GM12878 (cell line): ENCODE measurements at regions not wholly inside any gene's neighbourhood (a gene's known extent, or its start where the extent isn't known, plus 50 kb on each side); places are given as distances from the start of the nearest gene placed in this dataset.

ENCODE experiments used
- ATAC-seq: fragments of 200-7000 bp; cut with Tn5 transposase; 3 replicates; pipeline ENCODE4 v1.9.1; 2020; ENCODE audit warnings: mild to moderate bottlenecking, moderate library complexity
- BruUV-seq: library from RNA; stranded (reverse); fragments of 400-500 nt; replicated peaks from 2 replicates; lab custom pipeline; 2021; lab: Mats Ljungman, UMichigan
- CTCF ChIA-PET: fragments of 300-600 bp; sonication (Branson Sonifier 250); formaldehyde crosslinking; extraction: SDS; loops from one replicate; lab custom pipeline; 2021; ENCODE audit warnings: inconsistent platforms; lab: Yijun Ruan, JAX
- POLR2A ChIA-PET: fragments of 350-600 bp; formaldehyde crosslinking; extraction: SDS; loops from one replicate; lab custom pipeline; 2021; ENCODE audit warnings: inconsistent platforms; lab: Charles Lee
- RAD21 ChIA-PET: fragments of 300-600 bp; sonication (Branson Sonifier 250); formaldehyde crosslinking; loops from one replicate; lab custom pipeline; 2023; ENCODE audit warnings: antibody characterized with exemption; ENCODE audit not compliant: unreplicated experiment; lab: Charles Lee
- SMC1A ChIA-PET: fragments of 300-600 bp; sonication (Branson Sonifier 250); formaldehyde crosslinking; loops from one replicate; lab custom pipeline; 2023; ENCODE audit not compliant: unreplicated experiment, uncharacterized antibody; lab: Charles Lee
- DNase-seq: peaks from one replicate; pipeline ENCODE4 v3.0.0-alpha.2; 2011; ENCODE audit warnings: low read depth, low spot score
- FAIRE-seq: peaks from 3 replicates; lab custom pipeline; 2011; peaks lifted over from hg19 to GRCh38; lab: Jason Lieb, UNC
- H2AFZ ChIP-seq: 2 replicates; pipeline ENCODE4 v1.6.0; 2011; ENCODE audit warnings: low read depth, low read length, control low read depth; ENCODE audit not compliant: control insufficient read depth
- H3K27ac ChIP-seq: 2 replicates; pipeline ENCODE4 v1.5.1; 2011; ENCODE audit warnings: control low read depth; ENCODE audit not compliant: control insufficient read depth, insufficient read depth
- H3K27me3 ChIP-seq, 2 experiments: replicated peaks in 1 of 2; 2 replicates each; pipeline versions ENCODE4 v1.6.0 to v1.6.1; 2011; ENCODE audit warnings: low read length in 1 of 2; ENCODE audit not compliant: control insufficient read depth in 2 of 2, insufficient read depth in 2 of 2
- H3K36me3 ChIP-seq, 2 experiments: 2 replicates each; pipeline ENCODE4 v1.5.1; 2011; ENCODE audit warnings: low read length in 1 of 2; ENCODE audit not compliant: control insufficient read depth in 2 of 2, insufficient read depth in 2 of 2
- H3K4me1 ChIP-seq: 2 replicates; pipeline ENCODE4 v1.6.1; 2011; ENCODE audit warnings: mild to moderate bottlenecking, low read length, moderate library complexity, mixed read lengths; ENCODE audit not compliant: control insufficient read depth, insufficient read depth
- H3K4me2 ChIP-seq: 2 replicates; pipeline ENCODE4 v1.6.0; 2011; ENCODE audit warnings: control low read depth; ENCODE audit not compliant: control insufficient read depth, insufficient read depth
- H3K4me3 ChIP-seq: fragments of 200-600 bp; sonication (generic); 2 replicates; pipeline ENCODE4 v1.5.1; 2016
- H3K79me2 ChIP-seq: 2 replicates; pipeline ENCODE4 v1.6.0; 2011; ENCODE audit warnings: low read length; ENCODE audit not compliant: control insufficient read depth, insufficient read depth
- H3K9ac ChIP-seq: 2 replicates; pipeline ENCODE4 v1.8.0; 2011; ENCODE audit warnings: low read length, control low read depth, mixed read lengths; ENCODE audit not compliant: control insufficient read depth, insufficient read depth
- H3K9me3 ChIP-seq: replicated peaks from 3 replicates; pipeline ENCODE4 v1.5.1; 2011; ENCODE audit warnings: mild to moderate bottlenecking, low read length; ENCODE audit not compliant: control insufficient read depth, insufficient read depth
- H4K20me1 ChIP-seq: 2 replicates; pipeline ENCODE4 v1.6.0; 2011; ENCODE audit not compliant: control insufficient read depth, insufficient read depth
- ATF7 ChIP-seq: fragments of 450-650 bp; IDR thresholded peaks from 2 replicates; pipeline ENCODE4 v1.6.1; 2016; ENCODE audit warnings: low read depth, mild to moderate bottlenecking
- CREB1 ChIP-seq: IDR thresholded peaks from 2 replicates; pipeline ENCODE4 v1.6.1; 2012; ENCODE audit warnings: low read depth, mild to moderate bottlenecking, inconsistent platforms
- CREM ChIP-seq: IDR thresholded peaks from 2 replicates; pipeline ENCODE4 v1.6.1; 2014; ENCODE audit warnings: antibody characterized with exemption, low read depth
- EED ChIP-seq: sonication (generic); IDR thresholded peaks from 2 replicates; pipeline ENCODE4 v1.6.1; 2016; ENCODE audit warnings: antibody characterized with exemption, low read depth
- KLF5 ChIP-seq: fragments of 450-650 bp; IDR thresholded peaks from 2 replicates; pipeline ENCODE4 v1.6.1; 2014; ENCODE audit warnings: mild to moderate bottlenecking; ENCODE audit not compliant: partially characterized antibody
- LARP7 ChIP-seq: fragments of 450-650 bp; IDR thresholded peaks from 2 replicates; pipeline ENCODE4 v1.6.1; 2017; ENCODE audit warnings: mild to moderate bottlenecking
- NR2F1 ChIP-seq: fragments of 450-650 bp; conservative IDR thresholded peaks from 2 replicates; pipeline ENCODE4 v1.6.1; 2017; ENCODE audit warnings: mild to moderate bottlenecking
- SREBF1 ChIP-seq: IDR thresholded peaks from 2 replicates; pipeline ENCODE4 v1.6.1; 2012; ENCODE audit warnings: mild to moderate bottlenecking, low read length
- ZNF384 ChIP-seq: IDR thresholded peaks from 2 replicates; pipeline ENCODE4 v1.6.1; 2012; ENCODE audit warnings: low read depth, mild to moderate bottlenecking, low read length, improper control_type of control experiment, borderline replicate concordance
- WGBS: methylation state at CpG from one replicate; pipeline ENCODE4 v1.1.6; 2016; ENCODE audit warnings: low lambda C conversion rate; ENCODE audit not compliant: insufficient replicate concordance, insufficient coverage; ENCODE audit errors: missing lambda C conversion rate; 5-methylcytosine and 5-hydroxymethylcytosine counted together
- in situ Hi-C: fragments of 300-500 bp; cut with MboI; formaldehyde crosslinking; loops from 9 replicates; pipeline ENCODE4 v1.14.3; 2018; ENCODE audit warnings: mixed read lengths
- intact Hi-C: fragments of 100-400 bp; cut with micrococcal nuclease; formaldehyde crosslinking; loops from one replicate; pipeline ENCODE4 v1.14.2; 2022; ENCODE audit not compliant: unreplicated experiment
- TF ChIP-seq, protein P1 (sequence below): fragments of 450-650 bp; IDR thresholded peaks from 2 replicates; pipeline ENCODE4 v1.6.1; 2017; ENCODE audit warnings: mild to moderate bottlenecking, low read depth, inconsistent platforms; ENCODE audit not compliant: poor library complexity, severe bottlenecking

DNA sequence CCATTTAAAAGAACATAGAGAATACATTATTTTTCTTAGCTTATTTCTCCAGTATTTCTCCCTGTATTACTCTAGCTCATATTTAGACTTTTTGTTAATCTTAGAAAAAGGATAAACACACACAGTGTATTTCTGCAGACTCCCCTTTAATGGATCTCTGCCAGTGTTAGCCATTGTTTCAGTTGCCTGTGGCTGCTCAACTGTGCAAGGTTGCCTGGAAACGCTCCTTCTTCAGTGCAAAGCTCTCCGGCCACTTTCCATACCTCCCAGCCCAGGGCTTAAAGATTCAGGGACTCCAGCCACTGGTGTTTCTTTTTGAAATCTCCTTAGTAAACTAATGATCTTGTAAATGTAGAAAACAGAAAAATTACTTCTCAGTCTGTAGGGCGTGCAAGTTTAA, 104.9 kb downstream of the SLIT2 start:
- Histone ChIP-seq H3K9ac (no peak overlapping the region), H3K79me2 (no peaks in the 10 kb centered on the region), H3K4me1 (no peaks in the 10 kb centered on the region), H3K27ac (no peak overlapping the region), H3K9me3 (no peaks in the 10 kb centered on the region), H4K20me1 (no peaks in the 10 kb centered on the region), H3K27me3 (no peaks in the 10 kb centered on the region), H3K4me3 (no peak overlapping the region), H3K36me3 (no peaks in the 10 kb centered on the region), H2AFZ (no peak overlapping the region), H3K4me2 (no peak overlapping the region)
- ATAC-seq (no peak), DNase-seq (no peak), FAIRE-seq (no peak)
- ChIA-PET SMC1A (no interaction called here), POLR2A (no interaction called here), RAD21 (no interaction called here), CTCF (no interaction called here)
- WGBS, result 34% methylated on average over 3 of the region's 3 CpGs
- intact Hi-C loops (no loop called here), in situ Hi-C loops (no loop called here)
- no peak for TF ChIP-seq EED
- TF ChIP-seq, protein P1, sequence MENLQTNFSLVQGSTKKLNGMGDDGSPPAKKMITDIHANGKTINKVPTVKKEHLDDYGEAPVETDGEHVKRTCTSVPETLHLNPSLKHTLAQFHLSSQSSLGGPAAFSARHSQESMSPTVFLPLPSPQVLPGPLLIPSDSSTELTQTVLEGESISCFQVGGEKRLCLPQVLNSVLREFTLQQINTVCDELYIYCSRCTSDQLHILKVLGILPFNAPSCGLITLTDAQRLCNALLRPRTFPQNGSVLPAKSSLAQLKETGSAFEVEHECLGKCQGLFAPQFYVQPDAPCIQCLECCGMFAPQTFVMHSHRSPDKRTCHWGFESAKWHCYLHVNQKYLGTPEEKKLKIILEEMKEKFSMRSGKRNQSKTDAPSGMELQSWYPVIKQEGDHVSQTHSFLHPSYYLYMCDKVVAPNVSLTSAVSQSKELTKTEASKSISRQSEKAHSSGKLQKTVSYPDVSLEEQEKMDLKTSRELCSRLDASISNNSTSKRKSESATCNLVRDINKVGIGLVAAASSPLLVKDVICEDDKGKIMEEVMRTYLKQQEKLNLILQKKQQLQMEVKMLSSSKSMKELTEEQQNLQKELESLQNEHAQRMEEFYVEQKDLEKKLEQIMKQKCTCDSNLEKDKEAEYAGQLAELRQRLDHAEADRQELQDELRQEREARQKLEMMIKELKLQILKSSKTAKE, result no peak
- no peak for TF ChIP-seq KLF5
- no peak for TF ChIP-seq CREB1
- TF ChIP-seq SREBF1, result no peak
- no peak for TF ChIP-seq ATF7
- TF ChIP-seq NR2F1, result no peak
- TF ChIP-seq ZNF384, result no peak
- TF ChIP-seq LARP7, result no peak
- TF ChIP-seq CREM, result no peak
- BruUV-seq, result no TSS peak
